ENCODE measurements at regions not wholly inside any gene's neighbourhood (a gene's known extent, or its start where the extent isn't known, plus 50 kb on each side); places are given as distances from the start of the nearest gene placed in this dataset.

GRCh38 chr13:58329746-58330145 is 698.2 kb downstream of the PCDH17 start:
- no peaks in the 10 kb centered on the region for H3F3A ChIP-seq (ENCODE audit: insufficient read depth, low read length, poor library complexity, severe bottlenecking)
- H3K9me3 ChIP-seq (ENCODE audit: low read length), result no peaks in the 10 kb centered on the region
- no peak overlapping the region for H2AFZ ChIP-seq (ENCODE audit: low read depth, low read length)
- H4K20me1 ChIP-seq (ENCODE audit: insufficient read depth), result no peaks in the 10 kb centered on the region
- no peak overlapping the region for H3K9ac ChIP-seq (ENCODE audit: low read length)
- H3K4me2 ChIP-seq (ENCODE audit: low read length), result no peak overlapping the region
- no peaks in the 10 kb centered on the region for H3K27me3 ChIP-seq (ENCODE audit: insufficient read depth, low read depth, low read length)
- H3K9me2 ChIP-seq (ENCODE audit: insufficient read depth, low read length), result no peaks in the 10 kb centered on the region
- no peak overlapping the region for H3K27ac ChIP-seq (ENCODE audit: low read length)
- no peaks in the 10 kb centered on the region for H3K79me2 ChIP-seq (replicated peaks; ENCODE audit: insufficient read depth, low read length)
- H3K4me3 ChIP-seq (ENCODE audit: low read length), result no peak overlapping the region
- H3K36me3 ChIP-seq (ENCODE audit: insufficient read depth, low read length), result no peaks in the 10 kb centered on the region
- TF ChIP-seq SMC3 (conservative IDR thresholded peaks at IDR 0.05; ENCODE audit: poor library complexity) (no peak), REST (IDR thresholded peaks at IDR 0.05; ENCODE audit: borderline replicate concordance) (no peak), EP300 (conservative IDR thresholded peaks at IDR 0.05; ENCODE audit: poor library complexity, severe bottlenecking) (no peak), TAF1 (IDR thresholded peaks at IDR 0.05; ENCODE audit: low read depth) (no peak), RAD21 (conservative IDR thresholded peaks at IDR 0.05) (no peak), POLR2AphosphoS5 (IDR thresholded peaks at IDR 0.05) (no peak), EZH2 (IDR thresholded peaks at IDR 0.05; ENCODE audit: borderline replicate concordance, insufficient read depth, low read length, poor library complexity, severe bottlenecking) (no peak), MXI1 (conservative IDR thresholded peaks at IDR 0.05; ENCODE audit: poor library complexity, severe bottlenecking) (no peak)
- TF ChIP-seq, protein P1, sequence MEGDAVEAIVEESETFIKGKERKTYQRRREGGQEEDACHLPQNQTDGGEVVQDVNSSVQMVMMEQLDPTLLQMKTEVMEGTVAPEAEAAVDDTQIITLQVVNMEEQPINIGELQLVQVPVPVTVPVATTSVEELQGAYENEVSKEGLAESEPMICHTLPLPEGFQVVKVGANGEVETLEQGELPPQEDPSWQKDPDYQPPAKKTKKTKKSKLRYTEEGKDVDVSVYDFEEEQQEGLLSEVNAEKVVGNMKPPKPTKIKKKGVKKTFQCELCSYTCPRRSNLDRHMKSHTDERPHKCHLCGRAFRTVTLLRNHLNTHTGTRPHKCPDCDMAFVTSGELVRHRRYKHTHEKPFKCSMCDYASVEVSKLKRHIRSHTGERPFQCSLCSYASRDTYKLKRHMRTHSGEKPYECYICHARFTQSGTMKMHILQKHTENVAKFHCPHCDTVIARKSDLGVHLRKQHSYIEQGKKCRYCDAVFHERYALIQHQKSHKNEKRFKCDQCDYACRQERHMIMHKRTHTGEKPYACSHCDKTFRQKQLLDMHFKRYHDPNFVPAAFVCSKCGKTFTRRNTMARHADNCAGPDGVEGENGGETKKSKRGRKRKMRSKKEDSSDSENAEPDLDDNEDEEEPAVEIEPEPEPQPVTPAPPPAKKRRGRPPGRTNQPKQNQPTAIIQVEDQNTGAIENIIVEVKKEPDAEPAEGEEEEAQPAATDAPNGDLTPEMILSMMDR (IDR thresholded peaks at IDR 0.05; ENCODE audit: poor library complexity, severe bottlenecking), result no peak

DNA sequence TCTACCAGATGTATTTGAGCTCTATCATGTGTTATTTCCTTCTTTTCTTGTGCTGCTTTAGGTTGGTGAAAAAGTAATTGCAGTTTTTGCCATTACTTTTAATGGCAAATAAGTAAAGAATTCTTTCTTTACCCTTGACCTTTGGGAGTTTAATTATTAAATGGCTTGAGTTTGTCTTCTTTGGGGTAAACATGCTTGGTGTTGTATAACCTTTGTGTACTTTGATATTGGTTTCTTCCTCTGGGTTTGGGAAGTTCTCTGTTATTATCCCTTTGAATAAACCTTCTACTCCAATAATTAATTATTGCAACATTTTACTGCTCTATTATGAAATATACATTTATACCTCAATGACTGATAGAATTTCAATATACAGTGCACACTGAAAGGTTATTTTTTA is 709.4 kb downstream of the PCDH17 start:
- Histone ChIP-seq H2AFZ (ENCODE audit: low read depth, low read length) (no peak overlapping the region), H4K20me1 (ENCODE audit: insufficient read depth) (no peaks in the 10 kb centered on the region), H3K79me2 (replicated peaks; ENCODE audit: insufficient read depth, low read length) (no peaks in the 10 kb centered on the region), H3K27me3 (ENCODE audit: insufficient read depth, low read depth, low read length) (no peaks in the 10 kb centered on the region), H3K36me3 (ENCODE audit: insufficient read depth, low read length) (no peaks in the 10 kb centered on the region), H3K27ac (ENCODE audit: low read length) (no peak overlapping the region), H3K4me2 (ENCODE audit: low read length) (no peak overlapping the region), H3K4me3 (ENCODE audit: low read length) (no peak overlapping the region), H3K9ac (ENCODE audit: low read length) (no peak overlapping the region), H3K9me2 (ENCODE audit: insufficient read depth, low read length) (no peaks in the 10 kb centered on the region), H3F3A (ENCODE audit: insufficient read depth, low read length, poor library complexity, severe bottlenecking) (no peaks in the 10 kb centered on the region), H3K9me3 (ENCODE audit: low read length) (no peaks in the 10 kb centered on the region)
- no peak for TF ChIP-seq MXI1 (conservative IDR thresholded peaks at IDR 0.05; ENCODE audit: poor library complexity, severe bottlenecking)

DNA sequence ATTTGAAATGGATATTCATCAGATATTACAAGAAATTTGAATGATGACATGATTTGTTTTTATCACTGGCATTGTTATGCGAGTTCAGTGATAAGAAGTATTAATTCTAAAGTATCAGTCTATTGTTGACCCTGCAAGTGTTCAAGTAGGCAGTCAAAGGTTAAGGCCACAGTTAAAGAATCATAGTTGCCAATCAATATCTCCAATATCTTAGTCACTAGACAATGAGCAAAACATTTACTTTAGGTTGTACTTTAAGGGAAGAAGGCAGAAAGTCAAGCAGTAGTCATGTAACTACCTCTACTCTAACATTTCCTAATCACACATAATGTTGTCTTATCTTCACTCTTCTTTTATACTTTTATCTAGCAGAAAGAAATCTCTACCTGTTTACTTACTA is 709.8 kb downstream of the PCDH17 start:
- H3K9ac ChIP-seq (ENCODE audit: low read length), result no peak overlapping the region
- H3K9me3 ChIP-seq (ENCODE audit: low read length), result no peaks in the 10 kb centered on the region
- H3K4me2 ChIP-seq (ENCODE audit: low read length), result no peak overlapping the region
- H4K20me1 ChIP-seq (ENCODE audit: insufficient read depth), result no peaks in the 10 kb centered on the region
- no peaks in the 10 kb centered on the region for H3K27me3 ChIP-seq (ENCODE audit: insufficient read depth, low read depth, low read length)
- H3K4me3 ChIP-seq (ENCODE audit: low read length), result no peak overlapping the region
- no peak overlapping the region for H3K27ac ChIP-seq (ENCODE audit: low read length)
- H3K9me2 ChIP-seq (ENCODE audit: insufficient read depth, low read length), result no peaks in the 10 kb centered on the region
- H2AFZ ChIP-seq (ENCODE audit: low read depth, low read length), result no peak overlapping the region
- TF ChIP-seq RAD21 (conservative IDR thresholded peaks at IDR 0.05), result no peak
- TF ChIP-seq POLR2AphosphoS5 (IDR thresholded peaks at IDR 0.05), result no peak
- TF ChIP-seq EP300 (conservative IDR thresholded peaks at IDR 0.05; ENCODE audit: poor library complexity, severe bottlenecking), result no peak
- no peak for TF ChIP-seq TAF1 (IDR thresholded peaks at IDR 0.05; ENCODE audit: low read depth)
- no peak for TF ChIP-seq MXI1 (conservative IDR thresholded peaks at IDR 0.05; ENCODE audit: poor library complexity, severe bottlenecking)
- TF ChIP-seq SMC3 (conservative IDR thresholded peaks at IDR 0.05; ENCODE audit: poor library complexity), result no peak
- TF ChIP-seq EZH2 (IDR thresholded peaks at IDR 0.05; ENCODE audit: borderline replicate concordance, insufficient read depth, low read length, poor library complexity, severe bottlenecking), result no peak
- TF ChIP-seq REST (IDR thresholded peaks at IDR 0.05; ENCODE audit: borderline replicate concordance), result no peak
- no peaks in the 10 kb centered on the region for H3K79me2 ChIP-seq (replicated peaks; ENCODE audit: insufficient read depth, low read length)
- no peaks in the 10 kb centered on the region for H3K36me3 ChIP-seq (ENCODE audit: insufficient read depth, low read length)
- no peaks in the 10 kb centered on the region for H3F3A ChIP-seq (ENCODE audit: insufficient read depth, low read length, poor library complexity, severe bottlenecking)
